GM18505 (cell line): ENCODE measurements at regions not wholly inside any gene's neighbourhood (a gene's known extent, or its start where the extent isn't known, plus 50 kb on each side); places are given as distances from the start of the nearest gene placed in this dataset.

ENCODE experiments used
- ATAC-seq: cut with Tn5 transposase; IDR thresholded peaks from one replicate; pipeline ENCODE4 v1.9.1; 2021; ENCODE audit not compliant: unreplicated experiment
- POLR2A ChIP-seq: IDR thresholded peaks from 4 replicates; pipeline ENCODE4 v1.6.1; 2011; ENCODE audit warnings: borderline replicate concordance; ENCODE audit not compliant: insufficient read depth, insufficient read length; ENCODE audit errors: extremely low read depth

DNA sequence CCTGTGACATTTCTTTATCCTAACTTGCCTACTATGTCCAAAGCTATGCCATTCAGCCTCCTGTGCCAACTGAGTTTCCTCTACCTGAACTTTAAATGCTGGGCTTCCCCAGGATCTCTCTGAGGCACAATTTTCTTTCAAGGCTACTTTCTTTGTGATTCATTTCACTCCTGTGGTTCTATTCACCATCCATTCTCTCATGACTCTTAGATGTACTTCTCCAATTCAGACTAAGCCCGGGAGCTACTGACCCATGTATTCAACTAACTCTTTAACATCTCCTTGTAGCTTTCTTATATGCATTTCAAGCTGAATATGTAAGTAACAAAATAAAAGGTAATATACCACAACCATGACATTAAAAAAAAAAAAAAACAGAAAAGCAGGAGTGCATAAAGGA lies 738.9 kb upstream of the USP15 start:
- no peak for TF ChIP-seq POLR2A
- ATAC-seq, result no peak

DNA sequence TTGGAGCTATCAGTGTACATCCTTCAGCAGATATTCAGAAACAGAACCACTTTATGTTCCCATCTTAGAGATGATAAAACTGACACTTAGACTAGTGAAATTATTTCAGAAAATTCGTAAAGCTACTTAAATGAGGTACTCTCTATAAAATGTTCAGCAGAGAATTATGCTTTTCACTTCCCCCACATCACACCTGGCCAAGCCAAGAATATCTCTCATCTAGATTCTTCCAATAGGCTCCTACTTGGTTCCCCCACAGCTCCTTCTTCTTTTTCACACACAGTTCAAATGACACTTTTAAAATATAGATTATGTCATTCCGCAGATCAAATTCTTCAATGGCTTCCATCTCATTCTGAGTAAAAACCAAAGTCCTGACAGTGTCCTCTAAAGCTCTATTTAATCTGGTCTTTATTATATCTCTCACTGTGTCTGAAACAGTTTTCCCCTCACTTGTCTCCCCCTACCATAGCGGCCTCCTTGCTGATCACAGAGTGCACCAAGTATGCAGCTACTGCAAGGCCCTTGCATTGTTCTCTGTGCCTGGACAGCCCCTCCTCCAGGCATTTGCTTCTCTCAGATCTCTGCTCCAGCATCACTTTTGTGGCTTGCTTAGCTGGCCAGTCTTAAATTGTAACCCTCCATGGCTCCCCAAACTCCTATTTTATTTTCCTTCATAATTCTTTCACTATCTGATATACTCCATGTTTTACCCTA lies 736.8 kb upstream of the USP15 start:
- TF ChIP-seq POLR2A, result no peak
- ATAC-seq, result no peak

DNA sequence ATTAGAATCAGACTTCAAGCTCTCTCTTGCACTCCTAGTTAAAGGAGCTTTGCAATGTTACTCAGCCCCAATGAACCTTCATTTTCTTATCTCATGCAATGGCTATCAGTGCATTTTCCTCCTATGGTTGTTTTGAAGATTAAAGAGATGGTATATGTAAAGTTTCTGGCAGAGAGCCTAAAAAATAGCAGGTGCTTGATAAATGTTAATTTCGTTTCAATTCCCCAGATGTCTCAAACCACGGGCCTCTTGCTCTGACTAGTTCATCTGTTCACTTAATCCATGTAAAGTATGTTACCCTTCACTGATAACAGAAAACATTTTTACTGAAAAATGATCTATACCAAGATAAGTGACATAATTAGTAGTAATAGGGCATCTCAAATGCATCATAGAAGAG lies 735.4 kb upstream of the USP15 start:
- ATAC-seq, result no peak
- TF ChIP-seq POLR2A, result no peak

DNA sequence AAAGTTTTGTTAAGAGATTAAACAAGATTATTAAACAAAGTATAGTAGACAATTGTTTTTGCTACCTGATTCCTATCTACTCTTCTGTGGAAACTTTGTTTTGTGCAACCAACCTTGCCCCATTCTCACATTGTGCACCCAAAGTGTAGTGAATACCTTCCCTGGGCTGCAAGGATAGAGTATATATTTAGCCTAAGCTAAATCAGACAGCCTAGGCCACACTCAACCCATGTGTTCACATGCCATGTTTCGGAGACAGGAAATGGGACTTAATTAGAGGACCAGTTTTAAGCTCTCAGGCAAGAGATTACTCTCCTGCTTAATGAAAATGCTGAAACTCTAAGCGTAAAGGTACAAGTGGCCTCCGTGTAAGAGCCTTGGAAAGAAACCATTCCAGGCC lies 734.9 kb upstream of the USP15 start:
- ATAC-seq, result no peak
- no peak for TF ChIP-seq POLR2A

DNA sequence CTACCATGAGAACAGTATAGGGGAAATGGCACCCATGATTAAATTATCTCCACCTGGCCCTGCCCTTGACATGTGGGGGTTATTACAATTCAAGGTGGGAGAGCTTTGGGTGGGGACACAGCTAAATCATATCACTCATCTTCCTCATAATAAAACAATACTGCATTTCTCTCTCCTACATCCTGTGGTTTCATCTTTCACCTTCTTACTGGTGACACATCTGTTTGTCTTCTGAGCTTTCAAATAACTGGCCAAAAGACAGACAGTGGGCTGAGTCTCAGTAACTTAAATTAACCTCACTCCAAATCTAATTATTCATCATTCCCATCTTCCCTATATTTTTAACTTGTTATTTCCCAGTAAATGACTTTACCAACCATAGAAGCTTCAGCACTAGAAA lies 729.7 kb upstream of the USP15 start:
- no peak for ATAC-seq
- TF ChIP-seq POLR2A, result no peak

DNA sequence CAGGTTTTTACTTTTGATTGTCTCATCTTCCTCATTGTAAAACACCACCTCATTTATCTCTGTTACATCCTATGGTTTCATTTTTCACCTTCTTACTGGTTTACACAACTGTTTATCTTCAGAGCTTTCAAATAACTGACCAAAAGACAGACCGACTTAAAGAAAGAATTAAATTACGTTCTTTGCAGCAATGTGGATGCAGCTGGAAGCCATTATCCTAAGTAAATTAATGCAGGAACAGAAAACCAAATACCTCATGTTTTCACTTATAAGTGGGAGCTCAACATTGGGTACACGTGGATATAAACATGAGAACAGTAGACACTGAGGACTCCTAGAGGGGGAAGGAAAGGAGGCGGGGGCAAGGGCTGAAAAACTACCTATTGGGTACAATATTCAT lies 729.0 kb upstream of the USP15 start:
- no peak for ATAC-seq

DNA sequence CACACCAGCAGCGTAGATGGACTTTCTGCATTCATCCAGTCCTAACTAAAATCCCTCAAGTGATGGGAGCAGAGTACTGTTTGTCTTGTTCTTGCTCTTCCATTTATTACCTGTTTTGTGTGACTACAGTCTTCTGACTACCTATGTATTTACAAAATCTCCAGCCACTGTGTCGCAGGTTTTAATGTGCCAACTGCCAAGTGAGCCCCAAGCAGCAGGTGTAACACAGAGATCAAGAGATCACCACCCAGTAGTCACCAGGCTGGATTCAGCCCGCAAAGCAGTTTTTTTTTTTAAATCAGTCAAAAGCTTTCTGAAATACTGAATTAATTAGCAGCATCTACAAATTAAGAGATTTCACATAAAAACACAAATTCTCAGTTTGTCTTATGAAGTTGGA lies 724.1 kb upstream of the USP15 start:
- no peak for ATAC-seq
- TF ChIP-seq POLR2A, result no peak

More for the DNA sequence above, 729.0 kb upstream of the USP15 start:
- no peak for TF ChIP-seq POLR2A

DNA sequence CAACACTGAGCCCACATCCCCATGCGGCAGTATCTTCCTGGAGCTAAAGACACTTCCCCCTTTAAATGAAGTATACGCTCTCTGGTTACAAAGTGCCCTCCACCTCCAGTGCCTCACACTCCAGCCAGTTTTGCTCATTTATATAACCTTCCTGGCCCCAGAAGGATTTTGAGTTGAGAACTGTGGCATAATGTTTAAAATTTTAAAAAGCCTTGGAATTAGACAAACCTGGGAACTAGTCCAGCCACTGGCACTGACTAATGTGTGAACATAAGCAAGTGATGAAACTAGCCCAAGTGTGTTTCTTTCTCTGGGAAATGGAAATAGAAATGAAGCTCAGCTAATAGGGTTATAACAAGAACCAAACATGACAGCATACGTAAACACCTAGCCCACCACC lies 723.7 kb upstream of the USP15 start:
- ATAC-seq, result no peak
- no peak for TF ChIP-seq POLR2A

DNA sequence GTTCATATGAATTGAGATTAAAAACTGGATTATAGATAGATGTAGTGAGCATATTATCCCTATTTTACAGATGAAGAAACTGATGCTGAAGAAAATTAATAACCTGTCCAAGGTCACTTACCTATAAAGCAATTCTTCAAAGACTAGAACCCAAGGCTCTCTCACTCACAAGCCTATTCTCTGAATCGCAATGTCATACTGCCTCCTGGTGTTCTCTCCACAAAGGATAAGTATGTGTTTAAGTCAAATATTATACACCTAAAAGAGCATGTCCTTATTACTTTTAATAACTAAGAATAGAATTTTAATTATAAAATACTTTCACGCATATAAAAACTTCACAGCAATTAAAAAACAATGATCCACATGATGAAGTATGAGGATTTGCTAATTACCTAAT lies 721.3 kb upstream of the USP15 start:
- no peak for TF ChIP-seq POLR2A
- no peak for ATAC-seq

DNA sequence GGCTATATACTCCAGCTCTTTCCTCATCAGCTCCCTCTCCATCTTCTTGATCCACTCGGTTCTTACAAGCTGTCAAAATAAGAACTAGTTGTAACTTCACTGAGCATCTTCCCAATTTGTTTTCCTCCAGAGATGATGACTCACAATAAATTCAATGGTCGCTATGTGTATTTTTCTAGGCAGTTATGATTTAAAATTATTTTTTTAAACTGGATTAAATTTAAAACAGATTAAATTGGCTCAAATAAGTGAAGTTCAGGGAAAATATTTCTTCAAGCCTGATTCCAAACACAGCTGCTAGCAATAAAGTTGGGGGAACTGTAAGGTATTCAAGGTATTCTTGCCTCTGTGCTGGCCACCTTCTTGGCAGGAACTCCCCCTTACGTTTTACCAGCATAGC lies 717.7 kb upstream of the USP15 start:
- no peak for ATAC-seq
- TF ChIP-seq POLR2A, result no peak

DNA sequence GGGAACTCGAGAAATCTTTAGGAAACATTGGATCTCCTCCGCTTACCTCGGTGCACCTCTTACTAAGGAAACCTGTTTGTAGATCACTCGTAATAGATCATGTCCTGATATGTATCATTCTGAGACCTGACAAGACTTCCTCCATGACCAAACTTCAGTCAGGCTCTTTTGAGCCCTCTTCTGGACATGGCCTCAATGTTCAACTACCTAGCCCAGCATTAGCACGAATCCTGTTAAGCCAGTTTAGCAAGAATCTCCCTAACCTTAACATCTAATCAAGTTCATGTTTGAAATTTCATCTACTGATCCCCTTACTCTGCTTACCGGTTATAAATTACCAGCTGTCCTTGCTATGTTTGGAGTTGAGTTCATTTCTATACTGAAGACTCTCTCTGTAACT lies 713.9 kb upstream of the USP15 start:
- no peak for ATAC-seq
- no peak for TF ChIP-seq POLR2A

DNA sequence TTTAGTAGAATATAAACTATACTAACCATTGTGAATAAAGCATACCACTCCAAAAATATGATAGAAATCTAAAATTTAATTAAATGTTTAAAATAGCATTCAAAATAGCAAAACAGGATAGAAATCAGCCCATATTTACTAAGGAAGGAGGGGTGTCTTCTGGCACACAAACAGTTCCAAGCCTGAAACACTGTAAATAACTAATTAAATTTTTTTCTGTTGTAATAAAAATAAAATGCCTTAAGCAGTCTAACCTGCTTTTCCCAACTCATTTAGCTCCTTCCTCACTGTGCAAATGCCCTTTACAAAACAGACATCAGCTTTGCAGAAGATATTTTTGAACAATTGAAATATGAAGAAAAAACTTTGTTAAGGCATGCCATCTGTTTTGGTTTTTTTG lies 707.1 kb upstream of the USP15 start:
- no peak for ATAC-seq
- no peak for TF ChIP-seq POLR2A

DNA sequence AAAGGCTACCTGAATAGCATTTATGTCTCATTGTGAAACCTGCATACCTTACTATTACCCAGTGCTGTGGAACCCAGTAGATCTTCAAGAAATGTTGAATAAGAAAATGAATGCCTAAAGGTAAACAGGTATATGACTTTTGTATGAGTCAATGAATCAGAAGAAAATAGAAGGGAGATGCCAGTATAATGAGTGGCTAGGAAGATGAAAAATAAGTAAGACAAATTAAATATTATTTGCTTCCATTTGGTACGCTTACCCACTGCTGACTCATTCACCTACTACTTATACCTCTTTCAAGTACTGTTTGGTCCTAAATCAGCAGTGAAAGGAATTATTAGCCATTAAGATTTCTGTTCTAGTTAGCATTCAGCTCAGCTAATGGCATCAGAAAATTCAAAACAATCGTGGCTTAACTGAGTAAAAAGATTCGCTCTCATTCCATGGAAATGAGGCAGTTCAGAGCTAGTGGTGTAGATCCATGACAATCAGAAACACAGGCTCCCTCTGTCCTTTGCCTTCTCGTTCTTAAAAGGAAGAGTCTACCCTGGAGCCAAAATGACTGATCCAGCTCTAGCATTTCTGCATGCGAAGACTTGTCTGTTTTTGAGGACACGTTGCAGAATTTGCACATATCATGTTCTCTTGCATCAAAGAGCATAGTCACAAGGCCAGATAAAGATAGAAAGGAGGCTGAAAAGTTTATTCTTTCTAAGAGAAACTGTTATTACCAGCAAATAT lies 705.8 kb upstream of the USP15 start:
- ATAC-seq, result no peak
- TF ChIP-seq POLR2A, result no peak
